GM12878 (cell line): ENCODE measurements at regions not wholly inside any gene's neighbourhood (a gene's known extent, or its start where the extent isn't known, plus 50 kb on each side); places are given as distances from the start of the nearest gene placed in this dataset.

ENCODE experiments used
- ATAC-seq: fragments of 200-7000 bp; cut with Tn5 transposase; 3 replicates; pipeline ENCODE4 v1.9.1; 2020; ENCODE audit warnings: mild to moderate bottlenecking, moderate library complexity
- BruUV-seq: library from RNA; stranded (reverse); fragments of 400-500 nt; replicated peaks from 2 replicates; lab custom pipeline; 2021; lab: Mats Ljungman, UMichigan
- CTCF ChIA-PET: fragments of 300-600 bp; sonication (Branson Sonifier 250); formaldehyde crosslinking; extraction: SDS; loops from one replicate; lab custom pipeline; 2021; ENCODE audit warnings: inconsistent platforms; lab: Yijun Ruan, JAX
- POLR2A ChIA-PET: fragments of 350-600 bp; formaldehyde crosslinking; extraction: SDS; loops from one replicate; lab custom pipeline; 2021; ENCODE audit warnings: inconsistent platforms; lab: Charles Lee
- RAD21 ChIA-PET: fragments of 300-600 bp; sonication (Branson Sonifier 250); formaldehyde crosslinking; loops from one replicate; lab custom pipeline; 2023; ENCODE audit warnings: antibody characterized with exemption; ENCODE audit not compliant: unreplicated experiment; lab: Charles Lee
- SMC1A ChIA-PET: fragments of 300-600 bp; sonication (Branson Sonifier 250); formaldehyde crosslinking; loops from one replicate; lab custom pipeline; 2023; ENCODE audit not compliant: unreplicated experiment, uncharacterized antibody; lab: Charles Lee
- DNase-seq: peaks from one replicate; pipeline ENCODE4 v3.0.0-alpha.2; 2011; ENCODE audit warnings: low read depth, low spot score
- FAIRE-seq: peaks from 3 replicates; lab custom pipeline; 2011; peaks lifted over from hg19 to GRCh38; lab: Jason Lieb, UNC
- H2AFZ ChIP-seq: 2 replicates; pipeline ENCODE4 v1.6.0; 2011; ENCODE audit warnings: low read depth, low read length, control low read depth; ENCODE audit not compliant: control insufficient read depth
- H3K27ac ChIP-seq: 2 replicates; pipeline ENCODE4 v1.5.1; 2011; ENCODE audit warnings: control low read depth; ENCODE audit not compliant: control insufficient read depth, insufficient read depth
- H3K27me3 ChIP-seq, 2 experiments: replicated peaks in 1 of 2; 2 replicates each; pipeline versions ENCODE4 v1.6.0 to v1.6.1; 2011; ENCODE audit warnings: low read length in 1 of 2; ENCODE audit not compliant: control insufficient read depth in 2 of 2, insufficient read depth in 2 of 2
- H3K36me3 ChIP-seq, 2 experiments: 2 replicates each; pipeline ENCODE4 v1.5.1; 2011; ENCODE audit warnings: low read length in 1 of 2; ENCODE audit not compliant: control insufficient read depth in 2 of 2, insufficient read depth in 2 of 2
- H3K4me1 ChIP-seq: 2 replicates; pipeline ENCODE4 v1.6.1; 2011; ENCODE audit warnings: mild to moderate bottlenecking, low read length, moderate library complexity, mixed read lengths; ENCODE audit not compliant: control insufficient read depth, insufficient read depth
- H3K4me2 ChIP-seq: 2 replicates; pipeline ENCODE4 v1.6.0; 2011; ENCODE audit warnings: control low read depth; ENCODE audit not compliant: control insufficient read depth, insufficient read depth
- H3K4me3 ChIP-seq: fragments of 200-600 bp; sonication (generic); 2 replicates; pipeline ENCODE4 v1.5.1; 2016
- H3K79me2 ChIP-seq: 2 replicates; pipeline ENCODE4 v1.6.0; 2011; ENCODE audit warnings: low read length; ENCODE audit not compliant: control insufficient read depth, insufficient read depth
- H3K9ac ChIP-seq: 2 replicates; pipeline ENCODE4 v1.8.0; 2011; ENCODE audit warnings: low read length, control low read depth, mixed read lengths; ENCODE audit not compliant: control insufficient read depth, insufficient read depth
- H3K9me3 ChIP-seq: replicated peaks from 3 replicates; pipeline ENCODE4 v1.5.1; 2011; ENCODE audit warnings: mild to moderate bottlenecking, low read length; ENCODE audit not compliant: control insufficient read depth, insufficient read depth
- H4K20me1 ChIP-seq: 2 replicates; pipeline ENCODE4 v1.6.0; 2011; ENCODE audit not compliant: control insufficient read depth, insufficient read depth
- BRCA1 ChIP-seq: IDR thresholded peaks from 2 replicates; pipeline ENCODE4 v1.6.1; 2011; ENCODE audit warnings: low read depth, low read length, improper control_type of control experiment
- CREB1 ChIP-seq: IDR thresholded peaks from 2 replicates; pipeline ENCODE4 v1.6.1; 2012; ENCODE audit warnings: low read depth, mild to moderate bottlenecking, inconsistent platforms
- CREM ChIP-seq: IDR thresholded peaks from 2 replicates; pipeline ENCODE4 v1.6.1; 2014; ENCODE audit warnings: antibody characterized with exemption, low read depth
- HDAC2 ChIP-seq: fragments of 200-600 bp; sonication (generic); IDR thresholded peaks from 2 replicates; pipeline ENCODE4 v1.6.1; 2017
- KLF5 ChIP-seq: fragments of 450-650 bp; IDR thresholded peaks from 2 replicates; pipeline ENCODE4 v1.6.1; 2014; ENCODE audit warnings: mild to moderate bottlenecking; ENCODE audit not compliant: partially characterized antibody
- NR2C1 ChIP-seq: fragments of 450-650 bp; IDR thresholded peaks from 2 replicates; pipeline ENCODE4 v1.6.1; 2017; ENCODE audit warnings: antibody characterized with exemption, mild to moderate bottlenecking, moderate library complexity
- PAX5 ChIP-seq: IDR thresholded peaks from 2 replicates; pipeline ENCODE4 v1.6.1; 2011; ENCODE audit warnings: low read depth, low read length, borderline replicate concordance
- POLR2AphosphoS2 ChIP-seq: IDR thresholded peaks from 2 replicates; pipeline ENCODE4 v1.6.1; 2011; ENCODE audit warnings: low read depth, mild to moderate bottlenecking, low read length, improper control_type of control experiment, moderate library complexity
- RAD51 ChIP-seq: fragments of 450-650 bp; IDR thresholded peaks from 2 replicates; pipeline ENCODE4 v1.6.1; 2016; ENCODE audit warnings: moderate library complexity, mild to moderate bottlenecking, inconsistent platforms
- SMAD1 ChIP-seq: fragments of 450-650 bp; IDR thresholded peaks from 2 replicates; pipeline ENCODE4 v1.6.1; 2018; ENCODE audit warnings: mild to moderate bottlenecking, low read depth; ENCODE audit not compliant: partially characterized antibody
- SMARCA5 ChIP-seq: fragments of 450-650 bp; IDR thresholded peaks from 2 replicates; pipeline ENCODE4 v1.6.1; 2017; ENCODE audit warnings: mild to moderate bottlenecking
- SPI1 ChIP-seq: IDR thresholded peaks from 2 replicates; pipeline ENCODE4 v1.6.1; 2011; ENCODE audit warnings: low read depth, mild to moderate bottlenecking, low read length, moderate library complexity, borderline replicate concordance; ENCODE audit not compliant: insufficient read depth
- ZNF622 ChIP-seq: fragments of 450-650 bp; IDR thresholded peaks from 2 replicates; pipeline ENCODE4 v1.6.1; 2017; ENCODE audit warnings: mild to moderate bottlenecking, inconsistent platforms
- ZZZ3 ChIP-seq: IDR thresholded peaks from 2 replicates; pipeline ENCODE4 v1.6.1; 2011; ENCODE audit warnings: low read depth; ENCODE audit not compliant: control insufficient read depth, insufficient read length
- WGBS: methylation state at CpG from one replicate; pipeline ENCODE4 v1.1.6; 2016; ENCODE audit warnings: low lambda C conversion rate; ENCODE audit not compliant: insufficient replicate concordance, insufficient coverage; ENCODE audit errors: missing lambda C conversion rate; 5-methylcytosine and 5-hydroxymethylcytosine counted together
- in situ Hi-C: fragments of 300-500 bp; cut with MboI; formaldehyde crosslinking; loops from 9 replicates; pipeline ENCODE4 v1.14.3; 2018; ENCODE audit warnings: mixed read lengths
- intact Hi-C: fragments of 100-400 bp; cut with micrococcal nuclease; formaldehyde crosslinking; loops from one replicate; pipeline ENCODE4 v1.14.2; 2022; ENCODE audit not compliant: unreplicated experiment
- TF ChIP-seq, protein P1 (sequence below): IDR thresholded peaks from 2 replicates; pipeline ENCODE4 v1.6.1; 2012; ENCODE audit warnings: low read depth, low read length, improper control_type of control experiment
- TF ChIP-seq, protein P2 (sequence below): fragments of 150-350 bp; IDR thresholded peaks from 2 replicates; pipeline ENCODE4 v1.6.1; 2014; ENCODE audit warnings: mild to moderate bottlenecking, low read depth, low read length
- TF ChIP-seq, protein P3 (sequence below): IDR thresholded peaks from 2 replicates; pipeline ENCODE4 v1.6.1; 2011; ENCODE audit warnings: borderline replicate concordance, low read depth, mild to moderate bottlenecking, moderate library complexity, low read length; ENCODE audit not compliant: insufficient read depth, poor library complexity, severe bottlenecking
- TF ChIP-seq, protein P4 (sequence below): fragments of 450-650 bp; IDR thresholded peaks from 2 replicates; pipeline ENCODE4 v1.6.1; 2017; ENCODE audit warnings: mild to moderate bottlenecking, moderate library complexity

DNA sequence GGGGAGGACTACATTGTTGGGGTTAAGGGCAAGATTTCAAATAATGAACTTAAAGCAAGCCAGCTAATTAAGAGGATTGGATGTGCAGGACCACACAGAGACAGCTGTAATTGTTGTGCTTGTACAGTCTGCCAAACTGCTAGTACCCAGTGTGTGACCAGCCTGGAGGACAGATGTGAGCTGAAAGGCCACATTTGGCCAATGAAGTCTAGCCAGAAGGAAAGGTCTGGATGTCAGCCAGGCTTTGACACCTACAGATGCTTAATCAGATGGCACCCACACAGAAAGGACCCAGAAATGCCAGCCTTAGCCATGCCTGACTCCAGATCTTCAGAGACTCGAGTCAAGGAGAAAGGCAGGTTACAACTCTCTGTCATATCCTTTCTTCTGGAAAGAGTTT lies 491.1 kb downstream of the KIF4B start:
- SMC1A ChIA-PET = no interaction called here
- POLR2A ChIA-PET = no interaction called here

More for the DNA sequence above, 491.1 kb downstream of the KIF4B start:
- DNase-seq (no peak), FAIRE-seq (no peak), ATAC-seq (no peak)
- WGBS = 0% methylated on average over 1 of the region's 1 CpG
- Histone ChIP-seq H3K4me3 (no peak overlapping the region), H3K79me2 (no peaks in the 10 kb centered on the region), H3K4me1 (no peaks in the 10 kb centered on the region), H4K20me1 (no peaks in the 10 kb centered on the region), H3K4me2 (no peak overlapping the region), H2AFZ (no peak overlapping the region)
- CTCF ChIA-PET = no interaction called here
- no TSS peak for BruUV-seq
- RAD21 ChIA-PET = no interaction called here
- intact Hi-C loops = no loop called here
- TF ChIP-seq HDAC2 = no peak
- TF ChIP-seq, protein P1, sequence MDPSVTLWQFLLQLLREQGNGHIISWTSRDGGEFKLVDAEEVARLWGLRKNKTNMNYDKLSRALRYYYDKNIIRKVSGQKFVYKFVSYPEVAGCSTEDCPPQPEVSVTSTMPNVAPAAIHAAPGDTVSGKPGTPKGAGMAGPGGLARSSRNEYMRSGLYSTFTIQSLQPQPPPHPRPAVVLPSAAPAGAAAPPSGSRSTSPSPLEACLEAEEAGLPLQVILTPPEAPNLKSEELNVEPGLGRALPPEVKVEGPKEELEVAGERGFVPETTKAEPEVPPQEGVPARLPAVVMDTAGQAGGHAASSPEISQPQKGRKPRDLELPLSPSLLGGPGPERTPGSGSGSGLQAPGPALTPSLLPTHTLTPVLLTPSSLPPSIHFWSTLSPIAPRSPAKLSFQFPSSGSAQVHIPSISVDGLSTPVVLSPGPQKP = no peak
- TF ChIP-seq, protein P2, sequence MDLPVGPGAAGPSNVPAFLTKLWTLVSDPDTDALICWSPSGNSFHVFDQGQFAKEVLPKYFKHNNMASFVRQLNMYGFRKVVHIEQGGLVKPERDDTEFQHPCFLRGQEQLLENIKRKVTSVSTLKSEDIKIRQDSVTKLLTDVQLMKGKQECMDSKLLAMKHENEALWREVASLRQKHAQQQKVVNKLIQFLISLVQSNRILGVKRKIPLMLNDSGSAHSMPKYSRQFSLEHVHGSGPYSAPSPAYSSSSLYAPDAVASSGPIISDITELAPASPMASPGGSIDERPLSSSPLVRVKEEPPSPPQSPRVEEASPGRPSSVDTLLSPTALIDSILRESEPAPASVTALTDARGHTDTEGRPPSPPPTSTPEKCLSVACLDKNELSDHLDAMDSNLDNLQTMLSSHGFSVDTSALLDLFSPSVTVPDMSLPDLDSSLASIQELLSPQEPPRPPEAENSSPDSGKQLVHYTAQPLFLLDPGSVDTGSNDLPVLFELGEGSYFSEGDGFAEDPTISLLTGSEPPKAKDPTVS = no peak
- TF ChIP-seq CREM = no peak
- no peak for TF ChIP-seq PAX5
- no peak for TF ChIP-seq RAD51
- no peak for TF ChIP-seq NR2C1
- no peak for TF ChIP-seq SMARCA5
- TF ChIP-seq SMAD1 = no peak
- TF ChIP-seq BRCA1 = no peak
- TF ChIP-seq KLF5 = no peak
- TF ChIP-seq, protein P3, sequence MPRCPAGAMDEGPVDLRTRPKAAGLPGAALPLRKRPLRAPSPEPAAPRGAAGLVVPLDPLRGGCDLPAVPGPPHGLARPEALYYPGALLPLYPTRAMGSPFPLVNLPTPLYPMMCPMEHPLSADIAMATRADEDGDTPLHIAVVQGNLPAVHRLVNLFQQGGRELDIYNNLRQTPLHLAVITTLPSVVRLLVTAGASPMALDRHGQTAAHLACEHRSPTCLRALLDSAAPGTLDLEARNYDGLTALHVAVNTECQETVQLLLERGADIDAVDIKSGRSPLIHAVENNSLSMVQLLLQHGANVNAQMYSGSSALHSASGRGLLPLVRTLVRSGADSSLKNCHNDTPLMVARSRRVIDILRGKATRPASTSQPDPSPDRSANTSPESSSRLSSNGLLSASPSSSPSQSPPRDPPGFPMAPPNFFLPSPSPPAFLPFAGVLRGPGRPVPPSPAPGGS = no peak
- no peak for TF ChIP-seq SPI1
- TF ChIP-seq POLR2AphosphoS2 = no peak
- TF ChIP-seq, protein P4, sequence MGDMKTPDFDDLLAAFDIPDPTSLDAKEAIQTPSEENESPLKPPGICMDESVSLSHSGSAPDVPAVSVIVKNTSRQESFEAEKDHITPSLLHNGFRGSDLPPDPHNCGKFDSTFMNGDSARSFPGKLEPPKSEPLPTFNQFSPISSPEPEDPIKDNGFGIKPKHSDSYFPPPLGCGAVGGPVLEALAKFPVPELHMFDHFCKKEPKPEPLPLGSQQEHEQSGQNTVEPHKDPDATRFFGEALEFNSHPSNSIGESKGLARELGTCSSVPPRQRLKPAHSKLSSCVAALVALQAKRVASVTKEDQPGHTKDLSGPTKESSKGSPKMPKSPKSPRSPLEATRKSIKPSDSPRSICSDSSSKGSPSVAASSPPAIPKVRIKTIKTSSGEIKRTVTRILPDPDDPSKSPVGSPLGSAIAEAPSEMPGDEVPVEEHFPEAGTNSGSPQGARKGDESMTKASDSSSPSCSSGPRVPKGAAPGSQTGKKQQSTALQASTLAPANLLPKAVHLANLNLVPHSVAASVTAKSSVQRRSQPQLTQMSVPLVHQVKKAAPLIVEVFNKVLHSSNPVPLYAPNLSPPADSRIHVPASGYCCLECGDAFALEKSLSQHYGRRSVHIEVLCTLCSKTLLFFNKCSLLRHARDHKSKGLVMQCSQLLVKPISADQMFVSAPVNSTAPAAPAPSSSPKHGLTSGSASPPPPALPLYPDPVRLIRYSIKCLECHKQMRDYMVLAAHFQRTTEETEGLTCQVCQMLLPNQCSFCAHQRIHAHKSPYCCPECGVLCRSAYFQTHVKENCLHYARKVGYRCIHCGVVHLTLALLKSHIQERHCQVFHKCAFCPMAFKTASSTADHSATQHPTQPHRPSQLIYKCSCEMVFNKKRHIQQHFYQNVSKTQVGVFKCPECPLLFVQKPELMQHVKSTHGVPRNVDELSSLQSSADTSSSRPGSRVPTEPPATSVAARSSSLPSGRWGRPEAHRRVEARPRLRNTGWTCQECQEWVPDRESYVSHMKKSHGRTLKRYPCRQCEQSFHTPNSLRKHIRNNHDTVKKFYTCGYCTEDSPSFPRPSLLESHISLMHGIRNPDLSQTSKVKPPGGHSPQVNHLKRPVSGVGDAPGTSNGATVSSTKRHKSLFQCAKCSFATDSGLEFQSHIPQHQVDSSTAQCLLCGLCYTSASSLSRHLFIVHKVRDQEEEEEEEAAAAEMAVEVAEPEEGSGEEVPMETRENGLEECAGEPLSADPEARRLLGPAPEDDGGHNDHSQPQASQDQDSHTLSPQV = no peak
- no peak for TF ChIP-seq ZNF622
- no peak for TF ChIP-seq ZZZ3
- no peak for TF ChIP-seq CREB1
- TF ChIP-seq, all 136 proteins: peak for 0
- H3K9ac ChIP-seq = no peak overlapping the region
- in situ Hi-C loops = no loop called here
- H3K9me3 ChIP-seq = no peaks in the 10 kb centered on the region
- H3K36me3 ChIP-seq = no peaks in the 10 kb centered on the region
- H3K27ac ChIP-seq = no peak overlapping the region
- no peaks in the 10 kb centered on the region for H3K27me3 ChIP-seq
